ENCODE measurements at regions not wholly inside any gene's neighbourhood (a gene's known extent, or its start where the extent isn't known, plus 50 kb on each side); places are given as distances from the start of the nearest gene placed in this dataset.
"Not testable (repeated sequence)": the region's sequence is repeated elsewhere in the genome, so short reads cannot be mapped to it uniquely, and the experiment has no call there.

- Mint-ChIP-seq H3K4me1 (ENCODE audit: low read depth) (no peaks in the 10 kb centered on the region), H3K4me3 (no peak overlapping the region), H3K36me3 (ENCODE audit: low read depth) (no peaks in the 10 kb centered on the region), H3K27me3 (no peaks in the 10 kb centered on the region), H3K27ac (no peak overlapping the region), H3K9me3 (peaks cover 15% of the 10 kb centered on the region)
These were observed 677.4 kb downstream of the PDCD6IP start for GRCh38 chr3:34475851-34476250.

- H3K27ac Mint-ChIP-seq, result no peak overlapping the region
- peaks cover 16% of the 10 kb centered on the region for H3K4me1 Mint-ChIP-seq (ENCODE audit: low read depth)
- H3K9me3 Mint-ChIP-seq, result peaks cover 3% of the 10 kb centered on the region
- H3K27me3 Mint-ChIP-seq, result no peaks in the 10 kb centered on the region
- no peaks in the 10 kb centered on the region for H3K36me3 Mint-ChIP-seq (ENCODE audit: low read depth)
- H3K4me3 Mint-ChIP-seq, result peak overlapping the region; percentile 25
These were observed 685.0 kb downstream of the PDCD6IP start for GRCh38 chr3:34483311-34483887.

GRCh38 chr3:34504366-34504765 lies 705.9 kb downstream of the PDCD6IP start:
- peaks cover 9% of the 10 kb centered on the region for H3K9me3 Mint-ChIP-seq
- no peak overlapping the region for H3K27ac Mint-ChIP-seq
- no peaks in the 10 kb centered on the region for H3K4me1 Mint-ChIP-seq (ENCODE audit: low read depth)
- H3K27me3 Mint-ChIP-seq, result peaks cover 3% of the 10 kb centered on the region
- H3K4me3 Mint-ChIP-seq, result no peak overlapping the region
- H3K36me3 Mint-ChIP-seq (ENCODE audit: low read depth), result no peaks in the 10 kb centered on the region

- Mint-ChIP-seq H3K36me3 (ENCODE audit: low read depth) (no peaks in the 10 kb centered on the region), H3K4me3 (no peak overlapping the region), H3K4me1 (ENCODE audit: low read depth) (no peaks in the 10 kb centered on the region), H3K27ac (no peak overlapping the region), H3K27me3 (peaks cover 3% of the 10 kb centered on the region), H3K9me3 (peaks cover 13% of the 10 kb centered on the region)
These were observed 706.3 kb downstream of the PDCD6IP start for GRCh38 chr3:34504775-34505174.

GRCh38 chr3:34508732-34509131 lies 710.3 kb downstream of the PDCD6IP start:
- H3K36me3 Mint-ChIP-seq (ENCODE audit: low read depth), result no peaks in the 10 kb centered on the region
- peaks cover 3% of the 10 kb centered on the region for H3K27me3 Mint-ChIP-seq
- no peak overlapping the region for H3K27ac Mint-ChIP-seq
- no peak overlapping the region for H3K4me3 Mint-ChIP-seq
- H3K9me3 Mint-ChIP-seq, result peaks cover 14% of the 10 kb centered on the region
- no peaks in the 10 kb centered on the region for H3K4me1 Mint-ChIP-seq (ENCODE audit: low read depth)

- H3K4me3 Mint-ChIP-seq, result no peak overlapping the region
- H3K4me1 Mint-ChIP-seq (ENCODE audit: low read depth), result no peaks in the 10 kb centered on the region
- H3K27ac Mint-ChIP-seq, result no peak overlapping the region
- H3K9me3 Mint-ChIP-seq, result peaks cover 13% of the 10 kb centered on the region
- no peaks in the 10 kb centered on the region for H3K36me3 Mint-ChIP-seq (ENCODE audit: low read depth)
- H3K27me3 Mint-ChIP-seq, result peaks cover 3% of the 10 kb centered on the region
These were observed 713.5 kb downstream of the PDCD6IP start for GRCh38 chr3:34511891-34512290.

- H3K4me1 Mint-ChIP-seq (ENCODE audit: low read depth); H3K27me3 Mint-ChIP-seq; H3K4me3 Mint-ChIP-seq; H3K27ac Mint-ChIP-seq; H3K36me3 Mint-ChIP-seq (ENCODE audit: low read depth): not testable (repeated sequence)
- H3K9me3 Mint-ChIP-seq, result peaks cover 18% of the 10 kb centered on the region
These were observed 720.6 kb downstream of the PDCD6IP start for GRCh38 chr3:34519008-34519407.

- Mint-ChIP-seq H3K27ac (no peak overlapping the region), H3K4me1 (ENCODE audit: low read depth) (no peaks in the 10 kb centered on the region), H3K27me3 (no peaks in the 10 kb centered on the region), H3K36me3 (ENCODE audit: low read depth) (no peaks in the 10 kb centered on the region), H3K4me3 (no peak overlapping the region), H3K9me3 (no peaks in the 10 kb centered on the region)
These were observed 732.7 kb downstream of the PDCD6IP start for GRCh38 chr3:34531156-34531555.

- Mint-ChIP-seq H3K36me3 (ENCODE audit: low read depth) (no peaks in the 10 kb centered on the region), H3K9me3 (no peaks in the 10 kb centered on the region), H3K4me1 (ENCODE audit: low read depth) (no peaks in the 10 kb centered on the region), H3K27me3 (no peaks in the 10 kb centered on the region), H3K4me3 (no peak overlapping the region), H3K27ac (no peak overlapping the region)
These were observed 735.0 kb downstream of the PDCD6IP start for GRCh38 chr3:34533451-34533850.

- Mint-ChIP-seq H3K27me3 (no peaks in the 10 kb centered on the region), H3K9me3 (no peaks in the 10 kb centered on the region), H3K4me3 (no peak overlapping the region), H3K4me1 (ENCODE audit: low read depth) (no peaks in the 10 kb centered on the region), H3K27ac (no peak overlapping the region), H3K36me3 (ENCODE audit: low read depth) (no peaks in the 10 kb centered on the region)
These were observed 735.6 kb downstream of the PDCD6IP start for GRCh38 chr3:34534013-34534412.

- no peak overlapping the region for H3K27ac Mint-ChIP-seq
- no peaks in the 10 kb centered on the region for H3K36me3 Mint-ChIP-seq (ENCODE audit: low read depth)
- H3K4me3 Mint-ChIP-seq, result no peak overlapping the region
- H3K4me1 Mint-ChIP-seq (ENCODE audit: low read depth), result no peaks in the 10 kb centered on the region
- H3K9me3 Mint-ChIP-seq, result peaks cover 4% of the 10 kb centered on the region
- no peaks in the 10 kb centered on the region for H3K27me3 Mint-ChIP-seq
These were observed 745.7 kb downstream of the PDCD6IP start for GRCh38 chr3:34544136-34544535.

GRCh38 chr3:34547297-34547920 lies 749.0 kb downstream of the PDCD6IP start:
- Mint-ChIP-seq H3K27me3 (no peaks in the 10 kb centered on the region), H3K4me3 (no peak overlapping the region), H3K36me3 (ENCODE audit: low read depth) (no peaks in the 10 kb centered on the region), H3K9me3 (peaks cover 6% of the 10 kb centered on the region), H3K4me1 (ENCODE audit: low read depth) (no peaks in the 10 kb centered on the region), H3K27ac (no peak overlapping the region)

- no peaks in the 10 kb centered on the region for H3K27me3 Mint-ChIP-seq
- no peak overlapping the region for H3K27ac Mint-ChIP-seq
- no peaks in the 10 kb centered on the region for H3K4me1 Mint-ChIP-seq (ENCODE audit: low read depth)
- no peaks in the 10 kb centered on the region for H3K36me3 Mint-ChIP-seq (ENCODE audit: low read depth)
- no peak overlapping the region for H3K4me3 Mint-ChIP-seq
- peaks cover 21% of the 10 kb centered on the region for H3K9me3 Mint-ChIP-seq
These were observed 768.8 kb downstream of the PDCD6IP start for GRCh38 chr3:34567266-34567665.

GRCh38 chr3:34568766-34569165 lies 770.3 kb downstream of the PDCD6IP start:
- Mint-ChIP-seq H3K27me3 (no peaks in the 10 kb centered on the region), H3K27ac (no peak overlapping the region), H3K36me3 (ENCODE audit: low read depth) (no peaks in the 10 kb centered on the region), H3K4me1 (ENCODE audit: low read depth) (no peaks in the 10 kb centered on the region), H3K9me3 (peaks cover 17% of the 10 kb centered on the region), H3K4me3 (no peak overlapping the region)

GRCh38 chr3:34569437-34569836 lies 771.0 kb downstream of the PDCD6IP start:
- Mint-ChIP-seq H3K36me3 (ENCODE audit: low read depth) (no peaks in the 10 kb centered on the region), H3K27me3 (no peaks in the 10 kb centered on the region), H3K9me3 (peaks cover 14% of the 10 kb centered on the region), H3K4me3 (no peak overlapping the region), H3K27ac (no peak overlapping the region), H3K4me1 (ENCODE audit: low read depth) (no peaks in the 10 kb centered on the region)

Measured in stimulated activated naive CD8-positive, alpha-beta T cell treated with anti-CD3 and anti-CD28 coated beads, Interleukin-15, Interleukin-2, amounts not matched to agents 100 ng/mL and 50 ng/mL, for 24 hours (primary cell).